Prostate gland (tissue), 2 donors: ENCODE measurements at regions not wholly inside any gene's neighbourhood (a gene's known extent, or its start where the extent isn't known, plus 50 kb on each side); places are given as distances from the start of the nearest gene placed in this dataset.

Experiments used
- POLR2A ChIP-seq: fragments of 450-650 bp; IDR thresholded peaks from one replicate; pipeline ENCODE4 v1.6.1; 2016; ENCODE audit warnings: antibody characterized with exemption, mild to moderate bottlenecking
- TF ChIP-seq, protein P1 (sequence below), 4 experiments: fragments of 200-600 bp in 2 of 4; fragments of 450-650 bp in 2 of 4; sonication (generic) in 2 of 4; IDR thresholded peaks; 1 replicate in 3 of 4; 2 replicates in 1 of 4; pipeline ENCODE4 v1.5.1; 2016 to 2019; ENCODE audit warnings: antibody characterized with exemption in 4 of 4, mild to moderate bottlenecking in 2 of 4, moderate library complexity in 2 of 4

DNA sequence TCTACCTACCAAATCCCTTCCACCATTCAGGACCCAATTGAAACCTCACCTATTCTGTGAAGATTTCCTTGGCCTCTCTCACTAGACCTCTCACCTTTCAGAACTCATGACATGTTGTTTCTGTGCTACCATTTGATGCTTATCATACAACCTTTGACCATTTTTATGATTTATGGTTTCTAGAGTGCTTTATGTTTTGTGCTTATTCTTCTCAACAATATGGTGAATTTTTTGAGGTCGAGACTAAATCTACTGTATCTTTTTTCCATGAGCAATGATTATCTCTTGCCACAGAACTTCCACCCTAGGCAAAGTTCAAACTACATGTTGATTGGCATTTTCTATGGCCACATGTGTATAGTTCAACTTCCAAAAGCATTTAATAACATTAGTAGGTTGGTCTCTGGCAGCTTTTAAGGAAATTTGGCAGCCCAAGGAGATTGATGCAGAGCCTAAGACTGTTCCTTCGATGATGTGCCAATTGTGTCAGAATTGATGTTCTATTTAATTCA lies 84.9 kb downstream of the OLIG3 start:
- TF ChIP-seq, protein P1, sequence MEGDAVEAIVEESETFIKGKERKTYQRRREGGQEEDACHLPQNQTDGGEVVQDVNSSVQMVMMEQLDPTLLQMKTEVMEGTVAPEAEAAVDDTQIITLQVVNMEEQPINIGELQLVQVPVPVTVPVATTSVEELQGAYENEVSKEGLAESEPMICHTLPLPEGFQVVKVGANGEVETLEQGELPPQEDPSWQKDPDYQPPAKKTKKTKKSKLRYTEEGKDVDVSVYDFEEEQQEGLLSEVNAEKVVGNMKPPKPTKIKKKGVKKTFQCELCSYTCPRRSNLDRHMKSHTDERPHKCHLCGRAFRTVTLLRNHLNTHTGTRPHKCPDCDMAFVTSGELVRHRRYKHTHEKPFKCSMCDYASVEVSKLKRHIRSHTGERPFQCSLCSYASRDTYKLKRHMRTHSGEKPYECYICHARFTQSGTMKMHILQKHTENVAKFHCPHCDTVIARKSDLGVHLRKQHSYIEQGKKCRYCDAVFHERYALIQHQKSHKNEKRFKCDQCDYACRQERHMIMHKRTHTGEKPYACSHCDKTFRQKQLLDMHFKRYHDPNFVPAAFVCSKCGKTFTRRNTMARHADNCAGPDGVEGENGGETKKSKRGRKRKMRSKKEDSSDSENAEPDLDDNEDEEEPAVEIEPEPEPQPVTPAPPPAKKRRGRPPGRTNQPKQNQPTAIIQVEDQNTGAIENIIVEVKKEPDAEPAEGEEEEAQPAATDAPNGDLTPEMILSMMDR (IDR thresholded peaks at IDR 0.05), result no peak
- no peak for TF ChIP-seq POLR2A
